ENCODE measurements at regions not wholly inside any gene's neighbourhood (a gene's known extent, or its start where the extent isn't known, plus 50 kb on each side); places are given as distances from the start of the nearest gene placed in this dataset.
"Not testable (repeated sequence)": the region's sequence is repeated elsewhere in the genome, so short reads cannot be mapped to it uniquely, and the experiment has no call there.

DNA sequence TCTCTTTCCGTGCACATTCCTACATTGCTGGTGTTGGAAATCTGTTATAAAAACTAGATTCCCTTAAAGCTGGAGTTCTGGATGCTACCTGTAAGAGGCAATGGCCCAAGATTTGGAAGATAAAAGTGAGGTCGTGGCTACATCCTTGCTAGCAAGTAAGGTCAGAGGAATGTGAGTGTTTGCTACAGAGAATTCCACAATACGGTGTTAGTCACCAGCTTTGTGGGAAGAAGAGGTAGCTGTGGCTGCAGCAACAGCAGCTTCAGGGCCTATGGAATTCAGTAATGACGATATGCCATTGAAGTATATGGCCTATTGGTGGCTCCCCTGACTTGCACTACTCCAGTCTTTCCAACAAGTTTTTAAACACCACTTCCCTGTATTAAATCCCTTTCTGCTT, 227.7 kb upstream of the TMEM260 start:
- no peak for DNase-seq
- no peak overlapping the region for H3K27ac Mint-ChIP-seq
- no peak for ATAC-seq (ENCODE audit: low read depth in 2 of 2)
- no peaks in the 10 kb centered on the region for H3K27me3 Mint-ChIP-seq
- H3K4me1 Mint-ChIP-seq, result no peaks in the 10 kb centered on the region
- H3K9me3 Mint-ChIP-seq, result peaks cover 0 to 20% (median 5%) of the 10 kb centered on the region in 7 donors
- H3K4me3 Mint-ChIP-seq, result no peak overlapping the region
- peaks cover 19 to 20% of the 10 kb centered on the region in 2 donors for H3K36me3 Mint-ChIP-seq

DNA sequence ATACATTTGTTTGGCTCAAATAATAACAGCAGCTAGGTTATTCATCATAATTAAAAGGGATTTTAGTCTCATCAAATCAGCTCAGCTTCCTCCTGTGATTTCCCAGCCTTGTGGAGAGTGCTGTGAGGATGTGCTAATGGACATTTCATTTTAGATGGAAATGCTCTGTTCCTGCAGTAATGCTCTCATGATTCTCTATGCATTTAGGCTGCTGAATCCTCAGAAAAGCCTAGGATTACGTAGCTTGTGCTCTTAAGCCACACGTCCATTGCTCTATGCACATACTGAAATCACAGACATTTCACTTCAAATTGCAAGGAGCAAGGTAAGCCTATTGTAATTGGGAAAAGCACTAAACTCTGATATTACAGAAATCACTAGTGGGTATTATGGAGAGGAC, 226.6 kb upstream of the TMEM260 start:
- peaks cover 19% of the 10 kb centered on the region in 2 donors for H3K36me3 Mint-ChIP-seq
- DNase-seq (no peak), ATAC-seq (ENCODE audit: low read depth in 2 of 2) (no peak)
- peaks cover 0 to 20% (median 5%) of the 10 kb centered on the region in 7 donors for H3K9me3 Mint-ChIP-seq
- H3K4me3 Mint-ChIP-seq, result no peak overlapping the region
- peak overlapping the region in 1 of 6 donors; percentile 3 for H3K27ac Mint-ChIP-seq
- no peaks in the 10 kb centered on the region for H3K4me1 Mint-ChIP-seq
- no peaks in the 10 kb centered on the region for H3K27me3 Mint-ChIP-seq

DNA sequence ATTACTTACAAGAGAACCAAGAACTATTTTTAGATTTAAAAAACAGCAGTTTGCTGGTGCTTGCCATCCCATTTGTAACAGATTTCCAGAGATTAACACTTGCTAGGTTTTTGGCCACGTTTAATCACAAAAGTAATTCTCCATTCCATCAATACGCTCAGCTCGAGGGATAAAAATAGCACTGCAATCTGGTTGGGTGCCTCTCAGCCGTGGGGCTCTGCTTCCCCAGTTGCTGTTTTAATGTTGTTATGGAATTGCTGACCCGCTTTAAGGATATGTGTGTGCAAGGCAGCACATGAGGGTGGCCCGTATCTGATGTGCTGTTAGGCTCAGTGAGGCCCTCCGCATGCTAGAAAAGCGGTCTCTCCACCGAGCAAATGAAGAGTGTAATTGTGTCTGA, 222.2 kb upstream of the TMEM260 start:
- H3K27ac Mint-ChIP-seq, result peak overlapping the region in 1 of 6 donors; percentile 51
- H3K4me1 Mint-ChIP-seq, result no peaks in the 10 kb centered on the region
- H3K27me3 Mint-ChIP-seq, result no peaks in the 10 kb centered on the region
- H3K9me3 Mint-ChIP-seq, result peaks cover 0 to 4% (median 0%) of the 10 kb centered on the region in 7 donors
- DNase-seq (no peak), ATAC-seq (ENCODE audit: low read depth in 2 of 2) (no peak)
- H3K36me3 Mint-ChIP-seq, result no peaks in the 10 kb centered on the region
- no peak overlapping the region for H3K4me3 Mint-ChIP-seq

DNA sequence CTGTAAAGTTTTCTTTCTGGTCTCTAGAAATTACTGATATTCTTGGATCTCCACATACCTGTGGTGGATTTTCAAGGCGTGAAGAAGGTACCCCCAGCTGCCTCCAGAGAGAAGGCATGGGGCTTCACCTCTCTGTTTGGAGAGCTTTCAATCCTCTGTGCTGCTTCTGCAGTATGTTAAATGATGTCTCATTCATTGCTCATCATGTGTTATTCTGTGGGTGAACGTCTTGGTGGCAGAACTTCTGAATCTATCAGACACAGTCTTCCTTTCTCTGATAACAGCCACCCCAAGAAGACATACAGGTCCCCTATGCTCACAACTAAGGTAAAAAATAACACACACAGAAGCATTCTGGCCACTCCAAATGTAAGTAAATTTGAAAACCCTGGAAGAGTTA, 221.3 kb upstream of the TMEM260 start:
- no peak overlapping the region for H3K4me3 Mint-ChIP-seq
- H3K9me3 Mint-ChIP-seq, result peaks cover 0 to 4% (median 0%) of the 10 kb centered on the region in 7 donors

DNA sequence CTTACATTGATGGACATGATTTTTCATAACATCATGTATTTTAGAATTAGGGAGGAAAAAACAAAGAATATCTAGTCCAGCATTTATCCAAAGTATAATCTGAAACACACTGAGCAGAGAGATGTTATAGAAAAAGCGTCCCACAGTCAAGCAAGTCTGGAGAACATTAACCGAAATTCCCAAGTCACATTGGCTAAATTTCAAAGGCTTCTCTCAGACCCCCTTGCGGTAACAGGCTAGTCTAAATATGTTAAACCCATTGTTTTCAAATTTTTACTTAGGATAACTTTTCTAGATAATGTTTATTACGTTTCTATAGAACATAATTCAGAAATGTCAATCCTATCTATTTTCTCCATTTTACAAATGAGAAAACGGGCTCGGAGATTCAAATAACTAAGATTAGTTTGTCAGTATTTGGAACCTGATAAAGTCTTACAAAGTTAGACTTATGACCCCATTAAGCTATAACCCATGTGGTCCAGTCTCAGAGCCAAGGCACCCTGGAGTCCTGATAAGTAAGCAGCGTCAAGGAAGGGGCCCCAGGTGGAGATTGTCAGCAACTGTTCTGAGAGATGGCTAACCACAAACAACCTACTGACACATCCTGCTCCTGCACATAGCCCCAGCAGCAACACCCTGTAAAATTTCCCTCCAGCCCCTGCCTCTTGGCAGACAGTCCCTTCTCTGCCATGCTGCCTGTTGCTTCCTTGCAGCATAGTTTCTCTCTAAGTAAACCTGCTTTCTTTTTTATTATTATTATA, 220.6 kb upstream of the TMEM260 start:
- no peak overlapping the region for H3K4me3 Mint-ChIP-seq
- H3K9me3 Mint-ChIP-seq, result peaks cover 0 to 4% (median 0%) of the 10 kb centered on the region in 7 donors
- no peaks in the 10 kb centered on the region for H3K27me3 Mint-ChIP-seq
- no peak overlapping the region for H3K27ac Mint-ChIP-seq
- no peaks in the 10 kb centered on the region for H3K4me1 Mint-ChIP-seq
- ATAC-seq (ENCODE audit: low read depth in 2 of 2), result no peak
- no peak for DNase-seq
- H3K36me3 Mint-ChIP-seq, result no peaks in the 10 kb centered on the region

More for the DNA sequence above, 221.3 kb upstream of the TMEM260 start:
- no peaks in the 10 kb centered on the region for H3K4me1 Mint-ChIP-seq
- DNase-seq, result no peak
- no peaks in the 10 kb centered on the region for H3K36me3 Mint-ChIP-seq
- H3K27ac Mint-ChIP-seq, result no peak overlapping the region
- no peaks in the 10 kb centered on the region for H3K27me3 Mint-ChIP-seq
- no peak for ATAC-seq (ENCODE audit: low read depth in 2 of 2)

DNA sequence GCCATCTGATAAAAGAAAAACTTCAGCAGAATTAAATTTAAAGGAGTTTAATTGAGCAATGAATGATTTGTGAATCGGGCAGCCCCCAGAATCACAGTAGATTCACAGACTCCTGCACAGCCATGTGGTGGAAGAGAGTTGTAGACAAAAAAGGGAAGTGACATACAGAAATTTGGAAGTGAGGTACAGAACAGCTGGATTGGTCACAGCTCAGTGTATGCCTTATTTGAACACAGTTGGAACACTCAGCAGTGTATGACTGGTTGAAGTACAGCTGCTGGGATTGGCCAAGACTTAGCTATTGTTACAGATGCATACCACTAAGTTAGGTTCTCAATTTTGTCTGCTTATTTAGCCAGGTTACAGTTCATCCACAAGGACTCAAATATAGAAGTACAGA, 213.9 kb upstream of the TMEM260 start:
- ATAC-seq (ENCODE audit: low read depth in 2 of 2); H3K4me3 Mint-ChIP-seq; DNase-seq; H3K4me1 Mint-ChIP-seq; H3K27me3 Mint-ChIP-seq; H3K36me3 Mint-ChIP-seq; H3K27ac Mint-ChIP-seq: not testable (repeated sequence)
- peaks cover 0 to 21% (median 6%) of the 10 kb centered on the region in 7 donors for H3K9me3 Mint-ChIP-seq

DNA sequence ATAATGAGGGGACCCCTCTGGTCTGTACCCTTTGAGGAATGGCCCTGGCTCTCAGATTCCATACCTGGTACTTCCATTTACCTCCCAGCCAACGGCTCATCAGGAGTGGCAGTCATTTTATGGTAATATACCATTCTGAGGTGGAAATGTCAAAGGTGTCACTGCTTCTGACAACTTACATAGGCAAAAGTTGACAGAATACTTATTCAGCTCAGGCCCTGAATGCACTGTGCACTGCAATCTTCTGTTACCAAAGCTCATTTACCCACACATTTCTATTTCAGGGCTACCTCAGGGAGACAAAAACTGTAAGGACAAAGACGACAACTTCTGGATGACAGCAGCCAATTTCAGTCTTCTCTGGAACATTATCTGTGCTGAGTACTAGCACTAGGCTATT, 212.2 kb upstream of the TMEM260 start:
- Mint-ChIP-seq H3K9me3 (peaks cover 10 to 39% (median 20%) of the 10 kb centered on the region in 7 donors), H3K36me3 (peaks cover 1 to 18% of the 10 kb centered on the region in 2 donors), H3K27ac (no peak overlapping the region), H3K27me3 (no peaks in the 10 kb centered on the region), H3K4me1 (no peaks in the 10 kb centered on the region), H3K4me3 (no peak overlapping the region)
- DNase-seq (no peak), ATAC-seq (ENCODE audit: low read depth in 2 of 2) (no peak)

DNA sequence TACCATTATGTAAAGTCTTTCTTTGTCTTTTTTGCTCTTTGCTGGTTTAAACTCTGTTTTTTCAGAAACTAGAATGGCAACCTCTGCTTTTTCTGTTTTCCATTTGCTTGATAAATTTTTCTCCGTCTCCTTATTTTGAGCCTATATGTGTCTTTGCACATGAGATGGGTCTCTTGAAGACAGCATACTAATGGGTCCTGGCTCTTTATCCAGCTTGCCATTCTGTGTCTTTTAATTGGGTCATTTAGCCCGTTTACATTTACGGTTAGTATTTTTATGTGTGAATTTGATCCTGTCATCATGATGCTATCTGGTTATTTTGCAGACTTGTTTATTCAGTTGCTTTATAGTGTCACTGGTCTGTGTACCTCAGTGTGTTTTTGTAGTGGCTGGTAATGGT, 207.9 kb upstream of the TMEM260 start:
- no peaks in the 10 kb centered on the region for H3K27me3 Mint-ChIP-seq
- H3K4me1 Mint-ChIP-seq, result no peaks in the 10 kb centered on the region
- peaks cover 9 to 29% of the 10 kb centered on the region in 2 donors for H3K36me3 Mint-ChIP-seq
- no peak overlapping the region for H3K4me3 Mint-ChIP-seq
- ATAC-seq (ENCODE audit: low read depth in 2 of 2), result no peak
- H3K9me3 Mint-ChIP-seq, result peaks cover 17 to 52% (median 25%) of the 10 kb centered on the region in 7 donors
- DNase-seq, result no peak
- H3K27ac Mint-ChIP-seq, result no peak overlapping the region

DNA sequence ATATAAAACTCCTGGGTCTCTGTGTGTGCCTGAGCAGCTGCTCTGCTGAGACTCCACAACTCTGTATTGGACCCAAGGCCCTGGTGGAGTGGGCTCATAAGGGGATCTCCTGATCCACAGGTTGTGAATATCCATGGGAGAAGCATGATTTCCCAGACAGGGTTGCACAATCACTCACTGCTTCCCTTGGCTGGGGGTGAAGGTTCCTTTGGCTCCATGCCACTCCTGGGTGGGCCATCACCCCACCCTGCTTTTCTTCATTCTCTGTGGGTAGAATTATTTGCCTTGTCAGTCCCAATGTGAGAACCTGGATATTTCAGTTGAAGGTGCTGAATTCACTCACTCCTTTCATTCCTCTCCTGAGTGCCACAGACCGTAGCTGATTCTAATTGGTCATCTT, 205.2 kb upstream of the TMEM260 start:
- Mint-ChIP-seq H3K27ac (no peak overlapping the region), H3K4me1 (no peaks in the 10 kb centered on the region), H3K4me3 (no peak overlapping the region), H3K9me3 (peaks cover 17 to 43% (median 24%) of the 10 kb centered on the region in 7 donors), H3K36me3 (peaks cover 9 to 29% of the 10 kb centered on the region in 2 donors), H3K27me3 (no peaks in the 10 kb centered on the region)
- DNase-seq (no peak), ATAC-seq (ENCODE audit: low read depth in 2 of 2) (no peak)

DNA sequence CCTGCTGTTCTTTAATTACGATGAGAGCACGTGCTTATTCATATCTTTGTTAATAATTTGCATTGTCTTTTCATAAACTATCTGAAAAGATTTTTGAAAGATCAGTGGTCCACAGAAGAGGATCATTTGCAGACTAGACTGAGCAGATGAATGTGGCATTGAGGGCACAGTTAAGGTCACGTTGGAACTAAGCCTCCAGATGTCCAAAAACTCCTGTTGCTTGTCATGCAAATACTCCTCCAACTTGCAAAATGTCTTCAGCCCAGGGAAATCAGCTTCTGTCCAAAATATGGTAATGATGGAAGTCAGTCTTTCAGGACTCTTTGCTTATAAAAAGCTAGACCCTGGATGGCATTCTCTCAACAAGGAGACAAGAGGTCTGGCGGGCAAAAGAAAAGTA, 201.6 kb upstream of the TMEM260 start:
- no peak for ATAC-seq (ENCODE audit: low read depth in 2 of 2)
- Mint-ChIP-seq H3K9me3 (peaks cover under 1 to 8% (median 5%) of the 10 kb centered on the region in 7 donors), H3K4me1 (no peaks in the 10 kb centered on the region)

DNA sequence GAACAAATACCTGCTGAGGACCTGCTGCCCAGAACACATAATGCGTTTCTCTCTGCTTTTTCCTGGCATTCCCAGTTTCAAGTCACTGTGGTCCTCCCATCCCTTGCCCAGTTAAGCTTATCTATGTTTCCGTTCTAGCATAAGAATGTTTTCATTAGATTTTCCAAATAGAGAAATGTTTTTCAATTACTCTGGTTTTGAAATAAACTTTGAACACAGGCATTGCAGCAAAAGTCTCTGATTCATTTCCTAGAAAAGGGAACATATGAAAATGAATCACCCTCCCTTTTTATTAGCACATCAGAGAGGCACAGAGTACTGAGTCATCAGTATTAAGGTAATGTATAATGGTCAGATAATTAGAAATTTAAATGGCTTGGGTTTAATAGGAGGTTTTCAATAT, 201.1 kb upstream of the TMEM260 start:
- ATAC-seq (ENCODE audit: low read depth in 2 of 2), result no peak
- H3K4me3 Mint-ChIP-seq, result no peak overlapping the region
- no peak overlapping the region for H3K27ac Mint-ChIP-seq
- no peaks in the 10 kb centered on the region for H3K4me1 Mint-ChIP-seq
- peaks cover 0 to 2% of the 10 kb centered on the region in 2 donors for H3K36me3 Mint-ChIP-seq
- H3K27me3 Mint-ChIP-seq, result no peaks in the 10 kb centered on the region
- peaks cover 0 to 7% (median 5%) of the 10 kb centered on the region in 7 donors for H3K9me3 Mint-ChIP-seq
- no peak for DNase-seq

More for the DNA sequence above, 201.6 kb upstream of the TMEM260 start:
- Mint-ChIP-seq H3K4me3 (no peak overlapping the region), H3K27ac (no peak overlapping the region), H3K27me3 (no peaks in the 10 kb centered on the region), H3K36me3 (peaks cover 1 to 5% of the 10 kb centered on the region in 2 donors)
- DNase-seq, result no peak

DNA sequence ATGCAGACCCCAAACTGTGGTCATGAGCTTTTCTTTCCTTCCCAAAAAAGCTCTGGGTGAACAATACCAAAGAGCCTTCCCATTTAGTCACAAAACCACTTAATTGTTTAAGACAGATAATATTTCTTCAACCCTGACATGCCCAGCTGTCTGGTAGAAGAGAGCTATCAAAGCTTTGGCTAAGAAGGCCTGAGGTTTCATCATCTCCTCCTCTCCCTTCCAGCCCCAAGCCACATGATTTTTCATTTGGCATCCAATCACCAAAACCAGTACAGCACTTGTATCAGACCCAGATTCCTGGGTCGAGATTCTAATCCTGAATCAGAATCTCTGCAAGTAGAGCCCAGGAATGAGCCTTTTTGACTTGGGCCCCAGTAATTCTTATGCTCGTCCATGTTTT, 199.6 kb upstream of the TMEM260 start:
- Mint-ChIP-seq H3K4me1 (no peaks in the 10 kb centered on the region), H3K9me3 (peaks cover 2 to 19% (median 13%) of the 10 kb centered on the region in 7 donors), H3K4me3 (no peak overlapping the region), H3K27ac (no peak overlapping the region), H3K27me3 (no peaks in the 10 kb centered on the region), H3K36me3 (peaks cover 8 to 10% of the 10 kb centered on the region in 2 donors)
- ATAC-seq (ENCODE audit: low read depth in 2 of 2) (no peak), DNase-seq (no peak)

DNA sequence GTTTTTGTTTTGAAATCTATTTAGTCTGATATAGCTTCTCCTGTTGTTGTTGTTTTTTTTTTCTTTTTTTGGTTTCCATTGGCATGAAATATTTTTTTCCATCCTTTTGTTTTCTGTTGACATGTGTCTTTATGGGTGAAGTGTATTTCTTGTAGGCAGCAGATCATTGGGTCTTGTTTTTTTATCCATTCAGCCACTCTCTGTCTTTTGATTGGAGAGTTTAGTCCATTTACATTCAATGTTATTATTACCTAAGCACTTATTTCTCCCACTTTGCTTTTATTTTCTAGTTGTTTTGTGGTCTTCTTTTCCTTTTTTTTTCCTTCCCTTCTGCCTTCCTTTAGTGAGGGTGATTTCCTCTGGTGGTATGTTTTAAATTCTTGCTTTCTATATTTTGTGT, 193.6 kb upstream of the TMEM260 start:
- ATAC-seq (ENCODE audit: low read depth in 2 of 2) (no peak), DNase-seq (no peak)
- H3K9me3 Mint-ChIP-seq, result peaks cover 19 to 45% (median 34%) of the 10 kb centered on the region in 7 donors
- peaks cover 32 to 45% of the 10 kb centered on the region in 2 donors for H3K36me3 Mint-ChIP-seq
- no peak overlapping the region for H3K27ac Mint-ChIP-seq
- H3K27me3 Mint-ChIP-seq, result peaks cover 0 to 4% (median 0%) of the 10 kb centered on the region in 3 donors
- no peaks in the 10 kb centered on the region for H3K4me1 Mint-ChIP-seq
- H3K4me3 Mint-ChIP-seq, result no peak overlapping the region

DNA sequence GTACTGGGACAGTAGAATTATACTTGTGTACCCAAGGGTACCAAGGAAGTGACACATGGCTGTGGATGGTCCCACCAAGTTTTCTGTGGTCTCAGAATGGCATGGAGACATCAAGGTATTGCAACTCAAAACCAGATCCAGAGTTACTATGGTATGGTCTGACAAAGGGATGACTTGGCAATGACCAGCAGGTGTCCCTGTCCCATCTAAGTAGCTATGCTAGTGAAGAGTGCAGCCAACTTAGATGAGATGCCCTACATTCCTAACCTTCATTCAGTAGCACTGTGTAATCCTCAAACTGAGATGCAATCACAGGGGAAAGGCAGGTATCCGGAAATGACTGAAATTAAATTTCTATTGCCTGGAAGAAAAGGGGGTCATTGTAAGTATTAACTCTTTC, 188.7 kb upstream of the TMEM260 start:
- DNase-seq, result no peak
- H3K36me3 Mint-ChIP-seq, result peaks cover 21 to 26% of the 10 kb centered on the region in 2 donors
- peaks cover 12 to 17% (median 14%) of the 10 kb centered on the region in 7 donors for H3K9me3 Mint-ChIP-seq
- no peak overlapping the region for H3K27ac Mint-ChIP-seq
- ATAC-seq (ENCODE audit: low read depth in 2 of 2), result no peak
- H3K27me3 Mint-ChIP-seq, result peaks cover 0 to 4% (median 0%) of the 10 kb centered on the region in 3 donors
- no peak overlapping the region for H3K4me3 Mint-ChIP-seq
- H3K4me1 Mint-ChIP-seq, result no peaks in the 10 kb centered on the region
